ENCODE measurements at regions not wholly inside any gene's neighbourhood (a gene's known extent, or its start where the extent isn't known, plus 50 kb on each side); places are given as distances from the start of the nearest gene placed in this dataset.

DNA sequence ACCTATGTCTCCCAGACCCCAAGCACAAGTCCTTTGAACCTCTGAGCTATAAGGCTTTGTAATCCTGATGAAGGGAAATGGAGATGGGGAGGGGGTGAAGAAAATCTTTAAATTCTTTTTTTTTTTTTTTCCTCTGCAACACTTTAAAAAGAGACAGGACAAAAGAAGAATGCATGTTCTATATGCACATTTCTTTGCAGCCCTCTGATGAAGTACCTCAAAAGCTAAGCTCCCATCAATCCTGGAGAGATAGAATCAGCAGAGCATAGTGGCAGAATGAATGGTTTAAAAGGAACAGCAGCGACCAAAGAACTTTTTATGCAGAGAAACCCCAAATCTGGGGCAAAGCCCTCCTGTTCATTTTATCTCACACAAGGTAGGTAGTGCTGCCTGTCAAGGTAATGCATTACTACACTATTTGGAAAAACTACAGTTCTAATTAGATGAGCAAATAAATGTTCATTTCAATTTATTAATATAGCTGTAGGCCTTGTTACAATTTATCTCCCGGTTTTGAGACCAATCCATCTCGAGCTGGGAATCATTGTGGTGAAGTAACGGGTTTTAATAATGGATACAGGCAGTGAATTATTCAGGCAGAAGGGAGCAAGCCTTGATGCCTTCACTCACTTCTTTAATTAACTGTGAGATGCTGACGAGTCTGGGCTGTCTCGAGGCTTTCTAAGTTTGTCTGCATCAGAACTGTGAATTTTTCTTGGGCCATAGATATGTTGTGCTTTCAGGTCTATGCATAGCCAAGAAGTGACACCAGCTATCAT, 173.5 kb upstream of the ZNF608 start:
- no peak overlapping the region for H3K27ac ChIP-seq (ENCODE audit: low read depth, low read length)

DNA sequence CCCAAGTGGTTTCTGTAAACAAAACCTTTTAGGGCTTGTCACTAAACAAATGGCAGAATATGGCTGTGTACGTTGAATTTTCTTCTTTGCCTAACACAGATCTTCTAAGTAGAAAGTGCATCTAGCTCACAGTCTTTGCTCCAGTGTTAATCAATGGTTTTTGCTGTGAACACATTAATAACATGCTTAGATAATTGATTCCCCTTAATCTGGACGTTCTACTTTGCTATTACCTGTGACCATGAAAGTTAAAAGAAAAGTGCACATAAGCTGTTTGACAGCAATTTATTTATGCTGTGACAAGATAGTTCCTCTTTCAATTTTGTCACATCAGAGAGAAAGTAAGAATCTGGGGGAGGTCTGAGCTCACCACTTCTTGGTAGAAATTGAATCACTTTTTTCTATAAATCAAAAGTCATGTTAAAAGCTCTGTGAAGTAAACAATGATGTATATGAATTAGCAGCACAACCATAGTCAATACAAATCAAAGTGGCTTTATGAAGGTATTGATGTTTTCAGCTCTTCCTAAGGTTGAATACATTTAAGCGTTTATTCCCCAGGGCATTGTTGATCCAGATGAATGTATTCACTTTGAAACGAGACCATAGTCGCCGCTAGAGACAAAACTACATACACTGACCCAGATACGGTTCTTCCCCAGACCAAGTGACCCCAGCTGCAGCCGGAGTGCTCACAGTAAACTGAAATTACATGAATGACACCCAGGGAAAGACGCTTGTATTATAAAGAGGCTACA, 174.6 kb upstream of the ZNF608 start:
- Histone ChIP-seq H3K27ac (ENCODE audit: low read depth, low read length) (no peak overlapping the region), H3K27me3 (ENCODE audit: control insufficient read depth in 1 of 2, insufficient read depth in 2 of 2, low read length in 2 of 2) (no peaks in the 10 kb centered on the region), H3K9ac (ENCODE audit: low read length) (no peak overlapping the region), H3K4me3 (ENCODE audit: low read depth in 1 of 2, low read length in 2 of 2) (no peak overlapping the region), H3K9me3 (ENCODE audit: low read length) (no peaks in the 10 kb centered on the region), H3K4me1 (ENCODE audit: insufficient read depth, low read length) (peaks cover 18% of the 10 kb centered on the region), H3K36me3 (ENCODE audit: insufficient read depth, low read length) (no peaks in the 10 kb centered on the region)

More for the DNA sequence above, 173.5 kb upstream of the ZNF608 start:
- Histone ChIP-seq H3K36me3 (ENCODE audit: insufficient read depth, low read length) (no peaks in the 10 kb centered on the region), H3K4me1 (ENCODE audit: insufficient read depth, low read length) (peaks cover 18% of the 10 kb centered on the region), H3K27me3 (ENCODE audit: control insufficient read depth in 1 of 2, insufficient read depth in 2 of 2, low read length in 2 of 2) (no peaks in the 10 kb centered on the region), H3K4me3 (ENCODE audit: low read depth in 1 of 2, low read length in 2 of 2) (no peak overlapping the region), H3K9me3 (ENCODE audit: low read length) (no peaks in the 10 kb centered on the region), H3K9ac (ENCODE audit: low read length) (no peak overlapping the region)

- no peak overlapping the region for H3K27ac ChIP-seq (ENCODE audit: low read depth, low read length)
- H3K27me3 ChIP-seq (ENCODE audit: control insufficient read depth in 1 of 2, insufficient read depth in 2 of 2, low read length in 2 of 2): no peaks in the 10 kb centered on the region
- H3K36me3 ChIP-seq (ENCODE audit: insufficient read depth, low read length): no peaks in the 10 kb centered on the region
- no peak overlapping the region for H3K4me3 ChIP-seq (ENCODE audit: low read depth in 1 of 2, low read length in 2 of 2)
- H3K9me3 ChIP-seq (ENCODE audit: low read length): no peaks in the 10 kb centered on the region
- peaks cover 18% of the 10 kb centered on the region for H3K4me1 ChIP-seq (ENCODE audit: insufficient read depth, low read length)
- no peak overlapping the region for H3K9ac ChIP-seq (ENCODE audit: low read length)
Observed at GRCh38 chr5:124921694-124922093, 175.3 kb upstream of the ZNF608 start.

DNA sequence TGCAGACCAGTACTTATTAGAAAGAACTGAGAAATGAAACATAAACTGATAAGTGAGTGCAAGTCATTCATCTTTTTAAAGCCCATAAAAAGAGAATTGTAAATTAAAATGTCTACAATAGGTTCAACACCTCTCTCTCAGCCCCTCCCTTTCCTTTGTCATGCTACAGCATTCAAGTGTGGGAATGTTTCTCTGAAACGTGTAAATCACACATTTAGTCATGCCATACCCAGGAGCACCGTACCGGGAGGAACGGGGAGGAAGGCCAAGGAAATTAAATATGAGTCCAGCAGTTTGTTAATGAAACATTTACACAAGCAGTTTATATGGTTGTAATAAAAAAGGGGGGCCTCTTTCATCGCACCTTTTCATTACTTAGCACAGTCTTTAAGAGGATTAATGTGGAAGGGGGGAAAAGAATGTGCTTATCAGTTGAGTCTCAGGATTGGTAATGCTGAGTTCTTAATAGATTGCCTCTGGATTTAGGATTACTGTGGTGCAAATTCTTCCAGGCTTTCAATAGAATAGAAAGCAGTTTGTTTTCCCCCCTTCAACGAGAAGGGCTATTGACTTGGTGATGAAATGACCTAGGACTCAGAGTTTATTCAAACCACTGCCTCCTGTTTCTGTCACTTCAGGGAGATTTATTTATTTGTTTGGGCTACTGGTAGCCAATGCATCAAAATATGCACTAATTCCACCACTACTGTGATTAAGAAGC, 176.0 kb upstream of the ZNF608 start:
- no peaks in the 10 kb centered on the region for H3K36me3 ChIP-seq (ENCODE audit: insufficient read depth, low read length)
- H3K9ac ChIP-seq (ENCODE audit: low read length): no peak overlapping the region
- H3K4me1 ChIP-seq (ENCODE audit: insufficient read depth, low read length): peaks cover 18% of the 10 kb centered on the region
- H3K4me3 ChIP-seq (ENCODE audit: low read depth in 1 of 2, low read length in 2 of 2): no peak overlapping the region
- H3K9me3 ChIP-seq (ENCODE audit: low read length): no peaks in the 10 kb centered on the region
- H3K27ac ChIP-seq (ENCODE audit: low read depth, low read length): no peak overlapping the region
- H3K27me3 ChIP-seq (ENCODE audit: control insufficient read depth in 1 of 2, insufficient read depth in 2 of 2, low read length in 2 of 2): no peaks in the 10 kb centered on the region

DNA sequence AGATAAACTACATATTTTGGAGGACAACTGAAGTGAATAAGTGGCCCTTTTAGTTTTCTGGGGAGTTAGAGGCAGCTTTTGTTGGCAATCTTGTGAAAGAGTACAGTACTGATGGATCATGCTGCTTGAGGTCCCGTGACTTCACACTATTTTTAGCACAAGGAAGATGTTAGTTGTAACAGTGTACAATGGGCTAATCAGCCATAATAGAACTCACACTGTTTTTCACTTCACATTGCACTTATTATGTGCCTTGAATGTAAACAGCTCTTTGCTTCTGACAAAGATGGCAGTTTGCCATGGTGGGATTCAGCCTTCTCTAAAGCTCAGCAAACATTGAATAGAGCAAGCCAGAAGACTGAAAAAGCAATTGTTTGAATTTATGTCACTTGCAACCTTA, 176.7 kb upstream of the ZNF608 start:
- Histone ChIP-seq H3K9ac (ENCODE audit: low read length) (no peak overlapping the region), H3K4me3 (ENCODE audit: low read depth in 1 of 2, low read length in 2 of 2) (no peak overlapping the region), H3K36me3 (ENCODE audit: insufficient read depth, low read length) (no peaks in the 10 kb centered on the region), H3K27me3 (ENCODE audit: control insufficient read depth in 1 of 2, insufficient read depth in 2 of 2, low read length in 2 of 2) (no peaks in the 10 kb centered on the region), H3K9me3 (ENCODE audit: low read length) (no peaks in the 10 kb centered on the region), H3K4me1 (ENCODE audit: insufficient read depth, low read length) (peaks cover 18% of the 10 kb centered on the region), H3K27ac (ENCODE audit: low read depth, low read length) (no peak overlapping the region)

DNA sequence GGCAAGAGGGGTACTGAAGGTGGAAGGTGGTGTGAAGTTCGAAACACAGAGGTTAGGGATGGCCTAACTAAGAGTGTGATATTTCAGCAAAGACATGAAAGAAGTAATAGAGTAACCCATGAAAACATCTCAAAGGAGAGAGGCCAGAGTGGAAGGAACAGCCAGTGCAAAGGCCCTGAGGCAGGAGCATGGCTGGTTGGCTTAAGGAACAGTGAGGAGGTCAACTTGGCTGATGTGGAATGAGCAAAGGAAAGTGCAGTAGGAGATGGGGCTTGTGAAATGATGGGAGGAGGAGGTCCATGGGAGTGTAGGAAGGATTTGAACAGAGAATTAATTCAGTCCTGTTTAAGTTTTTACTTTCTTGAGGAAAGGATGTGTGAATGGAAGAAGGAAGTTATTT, 178.3 kb upstream of the ZNF608 start:
- Histone ChIP-seq H3K27me3 (ENCODE audit: control insufficient read depth in 1 of 2, insufficient read depth in 2 of 2, low read length in 2 of 2) (no peaks in the 10 kb centered on the region), H3K27ac (ENCODE audit: low read depth, low read length) (no peak overlapping the region), H3K4me3 (ENCODE audit: low read depth in 1 of 2, low read length in 2 of 2) (no peak overlapping the region), H3K9ac (ENCODE audit: low read length) (no peak overlapping the region), H3K4me1 (ENCODE audit: insufficient read depth, low read length) (peaks cover 18% of the 10 kb centered on the region), H3K9me3 (ENCODE audit: low read length) (no peaks in the 10 kb centered on the region), H3K36me3 (ENCODE audit: insufficient read depth, low read length) (no peaks in the 10 kb centered on the region)

- no peaks in the 10 kb centered on the region for H3K27me3 ChIP-seq (ENCODE audit: control insufficient read depth in 1 of 2, insufficient read depth in 2 of 2, low read length in 2 of 2)
- no peaks in the 10 kb centered on the region for H3K36me3 ChIP-seq (ENCODE audit: insufficient read depth, low read length)
- H3K9ac ChIP-seq (ENCODE audit: low read length): no peak overlapping the region
- H3K4me1 ChIP-seq (ENCODE audit: insufficient read depth, low read length): peaks cover 13% of the 10 kb centered on the region
- H3K4me3 ChIP-seq (ENCODE audit: low read depth in 1 of 2, low read length in 2 of 2): no peak overlapping the region
- no peaks in the 10 kb centered on the region for H3K9me3 ChIP-seq (ENCODE audit: low read length)
- no peak overlapping the region for H3K27ac ChIP-seq (ENCODE audit: low read depth, low read length)
Observed at GRCh38 chr5:124927735-124928134, 181.3 kb upstream of the ZNF608 start.

DNA sequence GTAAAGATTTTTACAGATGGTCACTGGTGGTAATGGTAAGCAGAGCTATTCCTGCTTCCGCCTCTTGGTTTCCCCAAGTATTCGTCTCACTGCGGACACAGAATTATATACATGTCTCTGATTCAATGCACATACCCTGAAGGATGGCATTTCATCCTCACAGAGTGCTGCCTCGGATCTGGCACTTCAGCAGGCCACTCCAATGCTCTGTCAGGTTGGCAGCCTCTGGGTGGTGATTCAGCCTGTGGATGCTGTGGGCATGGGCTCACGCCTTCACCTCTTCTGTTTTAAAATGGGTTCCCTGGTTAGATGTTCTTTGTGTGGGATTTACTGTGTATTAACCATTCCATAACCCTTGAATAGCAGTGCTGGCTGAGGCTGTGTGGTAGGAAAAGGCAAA, 182.6 kb upstream of the ZNF608 start:
- Histone ChIP-seq H3K9me3 (ENCODE audit: low read length) (no peaks in the 10 kb centered on the region), H3K27ac (ENCODE audit: low read depth, low read length) (no peak overlapping the region), H3K36me3 (ENCODE audit: insufficient read depth, low read length) (no peaks in the 10 kb centered on the region), H3K4me1 (ENCODE audit: insufficient read depth, low read length) (peaks cover 12% of the 10 kb centered on the region), H3K4me3 (ENCODE audit: low read depth in 1 of 2, low read length in 2 of 2) (no peak overlapping the region), H3K27me3 (ENCODE audit: control insufficient read depth in 1 of 2, insufficient read depth in 2 of 2, low read length in 2 of 2) (no peaks in the 10 kb centered on the region), H3K9ac (ENCODE audit: low read length) (no peak overlapping the region)

DNA sequence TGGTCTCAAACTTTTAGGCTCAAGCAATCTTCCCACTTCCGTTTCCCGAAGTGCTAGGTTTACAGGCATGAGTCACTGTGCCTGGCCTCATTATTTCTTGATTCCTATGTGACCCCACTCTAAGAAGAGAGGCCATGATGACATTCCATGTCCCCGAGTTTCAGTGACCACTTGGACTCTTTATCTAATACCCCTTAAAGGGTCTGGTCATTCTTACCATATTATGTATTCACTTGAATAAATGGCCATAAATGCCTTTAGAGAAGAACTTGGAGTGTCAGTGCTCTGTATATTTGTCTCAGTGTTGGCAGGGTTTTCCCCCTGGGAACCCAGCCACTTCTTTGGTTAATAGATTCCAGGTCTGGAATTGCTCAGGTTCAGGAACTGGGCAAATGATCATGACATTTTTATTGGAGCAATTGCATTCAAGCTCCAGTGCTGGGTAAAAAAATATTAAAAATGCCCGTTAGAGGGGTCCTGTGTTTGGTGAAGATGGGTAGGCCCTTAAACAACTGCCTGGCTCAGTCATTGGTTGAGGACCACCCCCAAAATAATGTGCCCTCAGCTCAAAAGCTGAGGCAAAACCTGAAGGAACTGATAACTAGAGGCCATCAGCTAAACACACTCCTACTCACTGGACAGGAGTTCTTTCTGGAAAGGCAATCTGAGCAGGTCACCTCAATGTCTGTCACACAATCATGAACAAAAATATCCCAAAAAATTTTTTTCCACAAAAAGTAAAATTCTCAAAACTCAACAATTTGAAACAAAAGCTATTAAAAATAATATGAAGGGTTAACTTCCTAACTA, 186.6 kb upstream of the ZNF608 start:
- Histone ChIP-seq H3K9me3 (ENCODE audit: low read length) (no peaks in the 10 kb centered on the region), H3K27ac (ENCODE audit: low read depth, low read length) (no peak overlapping the region), H3K27me3 (ENCODE audit: control insufficient read depth in 1 of 2, insufficient read depth in 2 of 2, low read length in 2 of 2) (no peaks in the 10 kb centered on the region), H3K4me1 (ENCODE audit: insufficient read depth, low read length) (peaks cover 12% of the 10 kb centered on the region), H3K36me3 (ENCODE audit: insufficient read depth, low read length) (no peaks in the 10 kb centered on the region), H3K9ac (ENCODE audit: low read length) (no peak overlapping the region), H3K4me3 (ENCODE audit: low read depth in 1 of 2, low read length in 2 of 2) (no peak overlapping the region)

GRCh38 chr5:124935065-124935464, 188.6 kb upstream of the ZNF608 start:
- Histone ChIP-seq H3K4me3 (ENCODE audit: low read depth in 1 of 2, low read length in 2 of 2) (no peak overlapping the region), H3K27ac (ENCODE audit: low read depth, low read length) (no peak overlapping the region), H3K4me1 (ENCODE audit: insufficient read depth, low read length) (peaks cover 12% of the 10 kb centered on the region), H3K27me3 (ENCODE audit: control insufficient read depth in 1 of 2, insufficient read depth in 2 of 2, low read length in 2 of 2) (no peaks in the 10 kb centered on the region), H3K9ac (ENCODE audit: low read length) (no peak overlapping the region), H3K36me3 (ENCODE audit: insufficient read depth, low read length) (no peaks in the 10 kb centered on the region), H3K9me3 (ENCODE audit: low read length) (no peaks in the 10 kb centered on the region)

- H3K9ac ChIP-seq (ENCODE audit: low read length): no peak overlapping the region
- no peaks in the 10 kb centered on the region for H3K27me3 ChIP-seq (ENCODE audit: control insufficient read depth in 1 of 2, insufficient read depth in 2 of 2, low read length in 2 of 2)
- peaks cover 12% of the 10 kb centered on the region for H3K4me1 ChIP-seq (ENCODE audit: insufficient read depth, low read length)
- no peak overlapping the region for H3K4me3 ChIP-seq (ENCODE audit: low read depth in 1 of 2, low read length in 2 of 2)
- no peaks in the 10 kb centered on the region for H3K9me3 ChIP-seq (ENCODE audit: low read length)
- no peaks in the 10 kb centered on the region for H3K36me3 ChIP-seq (ENCODE audit: insufficient read depth, low read length)
- no peak overlapping the region for H3K27ac ChIP-seq (ENCODE audit: low read depth, low read length)
Observed at GRCh38 chr5:124936626-124936933, 190.1 kb upstream of the ZNF608 start.

All from muscle layer of colon (tissue), 2 donors.